Type B pancreatic cell (in vitro differentiated cells): ENCODE measurements at regions not wholly inside any gene's neighbourhood (a gene's known extent, or its start where the extent isn't known, plus 50 kb on each side); places are given as distances from the start of the nearest gene placed in this dataset.
"Not testable (repeated sequence)": the region's sequence is repeated elsewhere in the genome, so short reads cannot be mapped to it uniquely, and the experiment has no call there.

Experiments used
- DNase-seq: peaks from one replicate; pipeline ENCODE4 v3.0.0; 2021; ENCODE audit warnings: mixed read lengths; ENCODE audit not compliant: unreplicated experiment; ENCODE audit errors: extremely low spot score
- H3K27ac Mint-ChIP-seq: 2 replicates; pipeline ENCODE4 v1.8.0; 2021; ENCODE audit warnings: mild to moderate bottlenecking, mixed read lengths
- H3K27me3 Mint-ChIP-seq: 2 replicates; pipeline ENCODE4 v1.8.0; 2021; ENCODE audit warnings: mixed read lengths
- H3K36me3 Mint-ChIP-seq: 2 replicates; pipeline ENCODE4 v1.8.0; 2021; ENCODE audit warnings: mixed read lengths
- H3K4me1 Mint-ChIP-seq: one replicate; pipeline ENCODE4 v1.8.0; 2021; ENCODE audit warnings: mixed read lengths; ENCODE audit not compliant: unreplicated experiment
- H3K4me3 Mint-ChIP-seq: 2 replicates; pipeline ENCODE4 v1.8.0; 2021; ENCODE audit warnings: mild to moderate bottlenecking, mixed read lengths
- H3K9me3 Mint-ChIP-seq: 2 replicates; pipeline ENCODE4 v1.8.0; 2021; ENCODE audit warnings: mixed read lengths
- TF ChIP-seq, protein P1 (sequence below): fragments of 200-600 bp; sonication (generic); conservative IDR thresholded peaks from 2 replicates; pipeline ENCODE4 v1.5.0; 2021; ENCODE audit warnings: antibody characterized with exemption, mild to moderate bottlenecking

DNA sequence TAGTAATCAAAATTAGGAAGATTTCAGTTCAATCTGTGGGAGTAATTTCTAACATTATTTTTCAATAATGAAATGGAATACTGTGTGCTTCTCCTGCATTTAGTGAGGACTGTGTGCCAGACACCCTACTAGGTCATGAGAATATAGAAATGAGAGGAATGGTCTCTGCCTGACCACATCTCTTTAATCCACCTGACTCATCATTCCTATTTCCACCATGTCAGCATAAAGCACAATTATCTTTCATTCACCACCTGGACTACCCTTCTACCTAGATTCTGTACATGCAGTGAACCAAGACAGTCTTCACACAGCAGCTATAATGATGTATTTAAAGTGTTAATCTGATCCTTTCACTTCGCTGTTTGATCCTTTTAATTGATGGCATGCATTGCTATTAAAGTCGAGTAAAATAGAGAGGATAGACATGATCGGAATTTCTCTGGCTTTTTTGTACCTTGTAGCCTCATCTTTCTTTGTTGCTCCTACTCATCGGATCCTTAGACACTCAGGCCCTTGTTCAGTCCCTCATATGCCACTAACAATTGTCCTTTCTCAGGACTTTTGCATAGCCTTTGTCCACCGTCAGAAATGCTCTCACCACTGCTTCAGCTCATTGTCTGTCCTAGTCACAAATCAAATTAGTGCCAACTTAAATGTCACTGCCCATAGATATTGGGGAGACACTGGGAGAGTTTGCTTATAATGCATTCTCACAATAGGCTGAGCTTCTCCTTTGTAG lies 1037.1 kb downstream of the REEP3 start:
- no peak for DNase-seq
- Mint-ChIP-seq H3K27ac (no peak overlapping the region), H3K27me3 (peaks cover 11% of the 10 kb centered on the region), H3K4me1 (no peaks in the 10 kb centered on the region), H3K36me3 (no peaks in the 10 kb centered on the region), H3K9me3 (no peaks in the 10 kb centered on the region), H3K4me3 (no peak overlapping the region)
- TF ChIP-seq, protein P1, sequence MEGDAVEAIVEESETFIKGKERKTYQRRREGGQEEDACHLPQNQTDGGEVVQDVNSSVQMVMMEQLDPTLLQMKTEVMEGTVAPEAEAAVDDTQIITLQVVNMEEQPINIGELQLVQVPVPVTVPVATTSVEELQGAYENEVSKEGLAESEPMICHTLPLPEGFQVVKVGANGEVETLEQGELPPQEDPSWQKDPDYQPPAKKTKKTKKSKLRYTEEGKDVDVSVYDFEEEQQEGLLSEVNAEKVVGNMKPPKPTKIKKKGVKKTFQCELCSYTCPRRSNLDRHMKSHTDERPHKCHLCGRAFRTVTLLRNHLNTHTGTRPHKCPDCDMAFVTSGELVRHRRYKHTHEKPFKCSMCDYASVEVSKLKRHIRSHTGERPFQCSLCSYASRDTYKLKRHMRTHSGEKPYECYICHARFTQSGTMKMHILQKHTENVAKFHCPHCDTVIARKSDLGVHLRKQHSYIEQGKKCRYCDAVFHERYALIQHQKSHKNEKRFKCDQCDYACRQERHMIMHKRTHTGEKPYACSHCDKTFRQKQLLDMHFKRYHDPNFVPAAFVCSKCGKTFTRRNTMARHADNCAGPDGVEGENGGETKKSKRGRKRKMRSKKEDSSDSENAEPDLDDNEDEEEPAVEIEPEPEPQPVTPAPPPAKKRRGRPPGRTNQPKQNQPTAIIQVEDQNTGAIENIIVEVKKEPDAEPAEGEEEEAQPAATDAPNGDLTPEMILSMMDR: no peak

- TF ChIP-seq, protein P1: no peak
- Mint-ChIP-seq H3K27me3 (no peaks in the 10 kb centered on the region), H3K9me3 (no peaks in the 10 kb centered on the region), H3K27ac (no peak overlapping the region), H3K4me1 (peaks cover 4% of the 10 kb centered on the region), H3K4me3 (no peak overlapping the region), H3K36me3 (no peaks in the 10 kb centered on the region)
- no peak for DNase-seq
Observed at GRCh38 chr10:64571056-64571455, 1049.9 kb downstream of the REEP3 start.

GRCh38 chr10:64573623-64574325 lies 1052.6 kb downstream of the REEP3 start:
- Mint-ChIP-seq H3K4me1 (peaks cover 4% of the 10 kb centered on the region), H3K4me3 (no peak overlapping the region), H3K36me3 (no peaks in the 10 kb centered on the region), H3K27ac (no peak overlapping the region), H3K9me3 (no peaks in the 10 kb centered on the region), H3K27me3 (no peaks in the 10 kb centered on the region)
- DNase-seq: no peak
- TF ChIP-seq, protein P1: no peak

- TF ChIP-seq, protein P1: no peak
- no peak for DNase-seq
- Mint-ChIP-seq H3K4me1 (peaks cover 4% of the 10 kb centered on the region), H3K27me3 (no peaks in the 10 kb centered on the region), H3K4me3 (no peak overlapping the region), H3K9me3 (no peaks in the 10 kb centered on the region), H3K36me3 (no peaks in the 10 kb centered on the region), H3K27ac (no peak overlapping the region)
Observed at GRCh38 chr10:64574371-64574770, 1053.2 kb downstream of the REEP3 start.

DNA sequence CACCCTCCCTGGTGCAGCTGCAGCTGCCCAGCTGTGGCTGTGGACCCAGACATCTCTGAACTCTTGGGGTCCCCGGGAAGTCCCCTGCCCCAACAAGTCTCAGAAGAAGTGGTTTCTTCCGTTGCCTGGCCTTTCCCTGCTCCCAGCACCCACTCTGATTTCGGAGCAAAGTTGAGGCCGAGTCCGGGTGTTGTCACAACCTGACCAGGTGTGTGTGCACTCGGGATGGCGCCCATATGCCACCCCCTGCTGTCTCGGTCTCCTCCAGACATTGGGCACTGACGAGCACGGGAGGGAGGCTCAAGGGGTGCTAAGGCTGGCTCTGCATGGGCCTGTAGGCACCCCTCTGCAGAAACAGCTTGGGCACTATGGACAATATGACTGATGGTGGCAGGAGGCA lies 1055.3 kb downstream of the REEP3 start:
- DNase-seq: no peak
- TF ChIP-seq, protein P1: no peak
- Mint-ChIP-seq H3K27ac (no peak overlapping the region), H3K4me3 (no peak overlapping the region), H3K9me3 (no peaks in the 10 kb centered on the region), H3K36me3 (no peaks in the 10 kb centered on the region), H3K27me3 (no peaks in the 10 kb centered on the region), H3K4me1 (peaks cover 4% of the 10 kb centered on the region)

- not testable (repeated sequence) for H3K27ac Mint-ChIP-seq, H3K27me3 Mint-ChIP-seq, H3K9me3 Mint-ChIP-seq, H3K4me1 Mint-ChIP-seq, DNase-seq, H3K4me3 Mint-ChIP-seq, H3K36me3 Mint-ChIP-seq
Observed at GRCh38 chr10:64578757-64579156, 1057.6 kb downstream of the REEP3 start.
